Adipocyte (in vitro differentiated cells): ENCODE measurements at regions not wholly inside any gene's neighbourhood (a gene's known extent, or its start where the extent isn't known, plus 50 kb on each side); places are given as distances from the start of the nearest gene placed in this dataset.
"Not testable (repeated sequence)": the region's sequence is repeated elsewhere in the genome, so short reads cannot be mapped to it uniquely, and the experiment has no call there.

ENCODE experiments used
- DNase-seq: peaks from one replicate; pipeline ENCODE4 v3.0.0-alpha.2; 2015; ENCODE audit warnings: low read depth
- H3K27me3 ChIP-seq: replicated peaks from 2 replicates; pipeline ENCODE4 v1.7.0; 2013; ENCODE audit warnings: mild to moderate bottlenecking, low read length, moderate library complexity; ENCODE audit not compliant: control insufficient read depth, insufficient read depth
- H3K36me3 ChIP-seq: 2 replicates; pipeline ENCODE4 v1.7.0; 2013; ENCODE audit warnings: low read length, mild to moderate bottlenecking, moderate library complexity; ENCODE audit not compliant: control insufficient read depth, insufficient read depth, severe bottlenecking
- H3K4me1 ChIP-seq: 2 replicates; pipeline ENCODE4 v1.7.0; 2013; ENCODE audit warnings: mild to moderate bottlenecking, low read length, moderate library complexity; ENCODE audit not compliant: control insufficient read depth, insufficient read depth
- H3K4me3 ChIP-seq: 2 replicates; pipeline ENCODE4 v1.7.0; 2013; ENCODE audit warnings: mild to moderate bottlenecking, low read length, moderate library complexity
- H3K9ac ChIP-seq: 2 replicates; pipeline ENCODE4 v1.7.0; 2013; ENCODE audit warnings: mild to moderate bottlenecking, low read length, moderate library complexity
- H3K9me3 ChIP-seq: 2 replicates; pipeline ENCODE4 v1.7.0; 2013; ENCODE audit warnings: mild to moderate bottlenecking, low read length, moderate library complexity; ENCODE audit not compliant: control insufficient read depth

- not testable (repeated sequence) for H3K4me1 ChIP-seq, H3K9me3 ChIP-seq, H3K4me3 ChIP-seq, DNase-seq, H3K9ac ChIP-seq, H3K36me3 ChIP-seq, H3K27me3 ChIP-seq
These were observed 178.2 kb upstream of the ZNG1F start for GRCh38 chr9:41367301-41367700.

GRCh38 chr9:41361790-41362189 is 172.7 kb upstream of the ZNG1F start:
- not testable (repeated sequence) for DNase-seq, H3K36me3 ChIP-seq, H3K4me3 ChIP-seq

GRCh38 chr9:41359116-41359515 is 170.0 kb upstream of the ZNG1F start:
- H3K36me3 ChIP-seq, H3K27me3 ChIP-seq, H3K4me1 ChIP-seq, H3K9me3 ChIP-seq: not testable (repeated sequence)
- peak overlapping the region; percentile 83 for H3K9ac ChIP-seq
- peak overlapping the region; percentile 85 for H3K4me3 ChIP-seq
- peak; percentile 50 for DNase-seq

More at GRCh38 chr9:41361790-41362189, 172.7 kb upstream of the ZNG1F start:
- H3K9ac ChIP-seq, H3K4me1 ChIP-seq, H3K27me3 ChIP-seq, H3K9me3 ChIP-seq: not testable (repeated sequence)

GRCh38 chr9:41358682-41359081 is 169.6 kb upstream of the ZNG1F start:
- DNase-seq: peak; percentile 80
- H3K4me3 ChIP-seq: peak overlapping the region; percentile 85
- not testable (repeated sequence) for H3K27me3 ChIP-seq, H3K36me3 ChIP-seq, H3K9me3 ChIP-seq, H3K4me1 ChIP-seq
- H3K9ac ChIP-seq: peak overlapping the region; percentile 83

GRCh38 chr9:41357918-41358404 is 168.8 kb upstream of the ZNG1F start:
- H3K9me3 ChIP-seq, H3K4me1 ChIP-seq, H3K9ac ChIP-seq, H3K36me3 ChIP-seq, H3K27me3 ChIP-seq, DNase-seq: not testable (repeated sequence)
- H3K4me3 ChIP-seq: peak overlapping the region; percentile 85

- DNase-seq, H3K27me3 ChIP-seq, H3K36me3 ChIP-seq, H3K4me3 ChIP-seq, H3K9me3 ChIP-seq, H3K4me1 ChIP-seq, H3K9ac ChIP-seq: not testable (repeated sequence)
These were observed 168.2 kb upstream of the ZNG1F start for GRCh38 chr9:41357350-41357748.

GRCh38 chr9:41356588-41357349 is 167.7 kb upstream of the ZNG1F start:
- not testable (repeated sequence) for H3K4me1 ChIP-seq

GRCh38 chr9:41355712-41356450 is 166.8 kb upstream of the ZNG1F start:
- not testable (repeated sequence) for H3K36me3 ChIP-seq, H3K4me1 ChIP-seq, DNase-seq, H3K9me3 ChIP-seq, H3K9ac ChIP-seq, H3K27me3 ChIP-seq
- H3K4me3 ChIP-seq: peak overlapping the region; percentile 41

More at GRCh38 chr9:41356588-41357349, 167.7 kb upstream of the ZNG1F start:
- H3K9ac ChIP-seq, H3K9me3 ChIP-seq, H3K36me3 ChIP-seq, DNase-seq, H3K27me3 ChIP-seq: not testable (repeated sequence)
- peak overlapping the region; percentile 41 for H3K4me3 ChIP-seq

- not testable (repeated sequence) for DNase-seq, H3K4me3 ChIP-seq, H3K27me3 ChIP-seq, H3K9ac ChIP-seq, H3K36me3 ChIP-seq, H3K4me1 ChIP-seq, H3K9me3 ChIP-seq
These were observed 165.9 kb upstream of the ZNG1F start for GRCh38 chr9:41354978-41355377.

GRCh38 chr9:41354060-41354934 is 165.2 kb upstream of the ZNG1F start:
- H3K4me3 ChIP-seq, DNase-seq, H3K36me3 ChIP-seq, H3K27me3 ChIP-seq, H3K4me1 ChIP-seq, H3K9me3 ChIP-seq, H3K9ac ChIP-seq: not testable (repeated sequence)

- not testable (repeated sequence) for H3K27me3 ChIP-seq, H3K36me3 ChIP-seq, H3K9me3 ChIP-seq, H3K4me1 ChIP-seq, DNase-seq, H3K4me3 ChIP-seq, H3K9ac ChIP-seq
These were observed 163.9 kb upstream of the ZNG1F start for GRCh38 chr9:41353026-41353425.
